SHP77 (cell line): ENCODE measurements at regions not wholly inside any gene's neighbourhood (a gene's known extent, or its start where the extent isn't known, plus 50 kb on each side); places are given as distances from the start of the nearest gene placed in this dataset.

ENCODE experiments used
- DNase-seq, 2 experiments: peaks; one replicate each; lab custom pipeline; 2025; lab: John Stamatoyannopoulos, UW

- DNase-seq = peak; percentile 14 to 54
Measured at GRCh38 chr16:6377956-6378355, 954.7 kb upstream of the RBFOX1 start.

DNA sequence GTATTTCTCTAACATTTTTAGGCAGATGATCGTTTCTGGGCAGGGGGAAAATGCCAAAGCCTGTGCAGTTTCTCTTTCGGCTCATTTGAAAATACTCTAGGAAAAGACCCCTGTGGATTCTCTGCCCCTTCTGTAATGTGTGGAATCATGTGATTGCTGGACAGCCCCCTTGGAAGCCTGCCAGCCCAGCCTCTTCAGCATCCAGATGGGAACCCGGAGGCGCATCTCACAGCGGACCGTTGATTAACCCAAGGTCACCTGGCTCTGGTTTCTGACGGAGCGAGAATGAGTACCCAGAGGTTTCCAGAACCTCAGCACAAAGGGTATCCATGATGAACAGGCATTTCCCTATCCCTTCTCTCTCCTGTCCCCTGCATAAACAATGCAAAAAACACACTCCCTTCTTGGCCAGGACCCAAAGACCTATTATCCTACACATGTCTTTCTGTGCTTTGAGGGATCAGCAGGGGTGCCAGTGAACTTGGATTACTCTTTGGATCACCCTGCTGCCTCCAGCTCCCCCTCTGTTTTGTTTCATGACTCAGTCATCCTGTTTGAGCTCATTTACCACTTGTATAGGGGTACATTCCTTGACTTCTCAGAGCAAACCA lies 957.1 kb upstream of the RBFOX1 start:
- peak in 1 of 2 experiments; percentile 28 for DNase-seq

GRCh38 chr16:6374821-6375220 lies 957.8 kb upstream of the RBFOX1 start:
- DNase-seq = no peak

GRCh38 chr16:6364846-6365245 lies 967.8 kb upstream of the RBFOX1 start:
- DNase-seq = no peak

- no peak for DNase-seq
Measured at GRCh38 chr16:6363896-6364607, 968.6 kb upstream of the RBFOX1 start.

DNA sequence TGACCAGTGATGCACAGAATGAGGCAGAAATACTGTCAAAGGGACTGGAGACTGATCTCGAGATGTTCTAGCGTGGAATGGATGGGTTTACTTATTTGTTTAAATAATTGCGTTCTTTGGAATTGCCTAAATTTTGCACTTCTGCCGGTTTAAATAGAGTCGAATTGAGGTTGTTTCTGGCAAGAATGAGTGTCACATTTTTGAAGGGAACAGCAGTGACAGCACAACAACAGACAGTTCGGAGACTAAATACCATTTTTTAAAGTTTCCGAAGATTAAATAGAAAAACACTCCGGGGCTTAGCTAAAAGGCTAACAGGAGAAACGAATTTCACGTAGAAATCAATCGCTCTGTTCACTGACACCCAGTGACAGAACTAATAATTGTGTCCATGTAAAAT lies 969.2 kb upstream of the RBFOX1 start:
- DNase-seq = no peak

DNA sequence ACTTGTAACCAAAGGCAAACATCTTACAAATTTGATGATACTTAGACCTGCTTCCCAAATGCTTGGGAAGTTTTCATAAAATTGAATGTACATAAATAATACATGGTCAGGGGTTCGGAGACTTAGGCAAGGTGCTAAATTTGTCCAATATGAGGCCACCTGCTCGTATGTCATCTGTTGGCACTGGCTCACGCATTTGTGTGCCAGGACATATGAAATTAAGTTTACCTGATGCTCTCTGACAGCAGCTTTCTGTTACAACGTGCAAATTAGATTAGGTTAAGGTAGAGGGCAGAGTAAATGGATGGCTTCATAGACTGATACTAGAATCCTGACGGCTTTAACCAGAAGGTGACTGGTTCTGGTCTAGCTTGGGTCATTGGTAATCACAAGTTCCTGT lies 970.3 kb upstream of the RBFOX1 start:
- no peak for DNase-seq

DNA sequence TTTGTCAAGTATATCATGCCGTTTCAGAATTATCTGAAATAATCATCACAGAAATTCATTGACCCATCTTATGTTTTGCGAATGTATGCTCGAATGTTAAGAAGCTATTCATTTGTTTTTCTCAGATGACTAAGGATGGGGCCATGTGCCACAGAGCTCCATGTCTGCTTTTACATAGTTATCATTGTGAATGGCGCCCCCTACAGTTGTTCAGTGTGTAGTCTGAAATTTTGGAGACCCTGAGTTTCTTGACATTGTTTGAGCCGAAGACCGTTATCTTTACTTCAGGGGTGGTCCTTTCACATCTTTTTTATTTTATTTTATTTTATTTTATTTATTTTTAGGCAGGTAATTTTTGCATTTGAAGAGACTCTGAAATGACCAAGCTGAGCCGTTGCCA lies 972.0 kb upstream of the RBFOX1 start:
- DNase-seq = no peak

DNA sequence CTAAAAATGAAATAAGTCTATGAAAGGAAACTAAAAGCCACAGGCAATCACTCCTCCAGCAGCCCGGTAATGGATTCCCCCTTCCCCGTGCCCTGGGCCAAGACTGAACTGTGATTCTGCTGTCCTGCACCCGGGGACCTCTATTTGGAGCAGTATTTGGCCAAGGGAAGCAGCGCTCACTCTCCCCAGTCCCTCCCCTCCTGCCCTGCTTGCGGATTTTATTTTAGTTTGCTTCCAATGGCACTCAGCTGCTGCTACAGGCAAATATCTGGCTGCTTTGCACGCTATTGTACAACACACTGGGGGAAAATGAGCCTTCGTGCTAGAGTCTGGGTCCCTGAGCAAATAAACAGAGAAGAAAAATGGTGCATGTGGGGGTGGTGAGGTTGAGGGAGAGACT lies 975.7 kb upstream of the RBFOX1 start:
- DNase-seq = no peak

DNA sequence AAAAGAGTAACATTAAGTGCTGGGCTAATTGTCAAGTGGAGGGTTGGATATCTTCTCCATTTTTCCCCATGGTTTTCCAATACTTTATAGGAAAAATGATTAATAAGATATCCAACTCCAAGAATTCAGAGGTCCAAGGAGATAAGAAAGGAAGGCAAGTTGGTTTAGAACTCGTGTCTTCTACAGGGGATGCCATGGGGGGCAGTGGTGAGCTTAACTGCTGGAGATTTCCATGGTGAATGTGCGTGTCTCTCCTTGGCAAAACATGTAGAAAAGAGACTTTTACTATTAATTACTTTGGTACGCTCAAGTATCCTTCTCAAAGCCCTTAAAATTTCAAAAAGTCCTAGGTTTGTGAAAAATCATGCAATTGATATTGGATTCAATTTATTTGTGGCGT lies 982.9 kb upstream of the RBFOX1 start:
- no peak for DNase-seq

GRCh38 chr16:6345090-6345489 lies 987.6 kb upstream of the RBFOX1 start:
- no peak for DNase-seq

GRCh38 chr16:6343157-6343556 lies 989.5 kb upstream of the RBFOX1 start:
- no peak for DNase-seq

- DNase-seq = no peak
Measured at GRCh38 chr16:6341981-6342380, 990.7 kb upstream of the RBFOX1 start.

DNA sequence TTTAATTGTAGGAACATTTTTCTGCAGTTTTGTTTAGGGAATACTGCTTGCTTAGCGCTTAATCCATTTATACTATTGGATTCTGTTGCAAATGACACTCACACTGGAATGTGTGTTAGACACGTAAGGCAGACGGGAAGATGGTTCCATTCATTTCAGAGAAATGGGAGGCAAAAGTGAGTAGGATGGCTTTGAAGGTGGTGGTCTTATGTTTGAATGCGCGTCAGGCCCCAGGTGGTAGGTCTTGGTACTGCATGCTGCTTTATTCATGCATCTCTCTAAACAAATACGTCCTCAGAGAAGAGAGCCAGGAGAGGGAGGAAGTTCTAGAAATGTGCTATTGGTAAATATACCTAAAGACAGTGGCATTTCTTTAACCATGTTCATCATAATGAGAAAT lies 997.6 kb upstream of the RBFOX1 start:
- DNase-seq = peak in 1 of 2 experiments; percentile 10

- no peak for DNase-seq
Measured at GRCh38 chr16:6331770-6332169, 1000.9 kb upstream of the RBFOX1 start.

GRCh38 chr16:6317934-6318333 lies 1014.7 kb upstream of the RBFOX1 start:
- DNase-seq = no peak

DNA sequence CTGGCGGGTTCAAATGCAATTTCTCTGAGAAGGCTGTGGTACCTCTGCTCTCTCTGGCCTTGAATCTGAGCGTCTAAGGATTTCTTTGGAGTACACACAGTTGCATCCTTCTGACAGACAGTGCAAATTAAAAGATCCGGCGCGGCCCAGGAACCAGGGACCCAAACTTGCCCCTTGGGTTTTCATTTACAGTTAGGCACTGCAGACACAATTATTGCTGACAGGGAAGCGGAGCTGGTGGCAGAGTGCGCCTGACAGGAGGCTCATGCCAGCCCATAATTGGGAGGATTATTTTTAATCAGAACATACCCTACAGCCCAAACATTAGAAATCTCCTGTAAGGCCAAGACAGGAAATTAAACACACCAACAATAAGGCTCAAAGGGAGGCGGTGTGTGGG lies 1023.4 kb upstream of the RBFOX1 start:
- no peak for DNase-seq

DNA sequence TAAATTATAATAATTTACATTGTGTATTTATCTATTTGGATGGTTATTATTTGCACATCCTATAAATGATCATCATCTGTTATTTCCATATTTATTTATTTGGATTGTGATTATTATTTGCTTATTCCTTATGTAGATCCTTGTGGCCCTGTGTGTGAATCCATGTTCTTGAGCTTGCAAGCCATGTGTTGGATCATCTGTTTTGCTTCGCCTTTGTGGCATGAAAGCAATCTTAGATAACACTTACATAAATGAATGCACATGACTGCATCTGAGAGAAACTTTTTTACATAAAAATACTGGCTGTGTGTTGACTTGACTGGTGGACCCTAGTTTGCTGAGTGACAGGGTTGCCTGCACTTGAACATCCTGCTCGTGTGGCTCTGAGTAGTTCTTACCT lies 1024.5 kb upstream of the RBFOX1 start:
- no peak for DNase-seq

DNA sequence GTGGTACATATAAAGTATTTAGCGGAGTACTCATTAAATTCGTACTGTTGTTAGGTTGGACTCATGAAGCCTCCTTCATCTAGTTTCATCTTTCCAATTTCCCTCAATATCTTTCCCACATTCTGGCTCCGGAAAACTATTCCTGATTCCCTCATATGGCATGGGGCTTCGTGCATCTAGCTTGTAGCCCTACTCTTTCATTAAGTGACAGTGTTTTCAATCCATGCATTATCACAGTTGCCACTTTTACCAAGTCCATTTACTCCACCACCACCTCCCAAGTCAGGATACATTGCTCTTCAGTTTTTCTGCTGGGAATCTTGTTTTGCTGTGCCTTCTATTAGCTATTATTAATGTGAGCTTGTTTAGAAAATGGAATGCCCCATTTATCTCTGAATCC lies 1032.1 kb upstream of the RBFOX1 start:
- DNase-seq = no peak

DNA sequence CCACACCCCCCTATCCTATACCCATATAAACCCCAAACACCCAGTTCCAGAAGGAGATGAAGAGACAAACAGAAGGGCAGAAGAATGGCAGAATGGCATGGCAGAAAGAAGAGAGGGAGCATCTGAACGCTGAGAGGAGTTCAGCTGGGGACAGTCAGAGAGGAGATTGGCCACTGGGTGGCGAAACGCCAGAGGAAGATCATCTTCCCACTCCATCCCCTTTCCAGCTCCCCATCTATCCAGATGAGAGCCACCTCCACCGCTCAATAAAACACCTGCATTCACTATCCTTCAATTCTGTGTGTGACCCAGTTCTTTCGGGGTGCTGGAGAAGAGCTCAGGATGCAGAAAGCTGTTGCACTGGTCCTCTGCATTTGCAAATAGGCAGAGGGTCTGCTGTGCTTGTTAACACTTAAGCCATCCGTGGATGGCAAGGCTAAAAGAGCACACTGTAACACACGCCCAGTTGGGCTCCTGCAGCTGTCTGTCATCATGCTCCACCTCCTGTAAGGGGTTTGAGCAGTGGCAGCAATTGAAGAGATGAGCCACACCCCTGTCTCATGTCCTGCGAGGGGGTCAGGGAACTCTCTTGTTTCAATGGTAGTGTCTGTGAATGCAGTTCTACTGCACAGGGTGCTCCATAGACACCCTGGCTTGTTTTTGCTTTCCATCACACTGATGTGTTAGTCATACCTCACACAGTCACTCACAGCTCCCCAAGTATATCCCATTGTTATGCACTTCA lies 1034.8 kb upstream of the RBFOX1 start:
- no peak for DNase-seq

DNA sequence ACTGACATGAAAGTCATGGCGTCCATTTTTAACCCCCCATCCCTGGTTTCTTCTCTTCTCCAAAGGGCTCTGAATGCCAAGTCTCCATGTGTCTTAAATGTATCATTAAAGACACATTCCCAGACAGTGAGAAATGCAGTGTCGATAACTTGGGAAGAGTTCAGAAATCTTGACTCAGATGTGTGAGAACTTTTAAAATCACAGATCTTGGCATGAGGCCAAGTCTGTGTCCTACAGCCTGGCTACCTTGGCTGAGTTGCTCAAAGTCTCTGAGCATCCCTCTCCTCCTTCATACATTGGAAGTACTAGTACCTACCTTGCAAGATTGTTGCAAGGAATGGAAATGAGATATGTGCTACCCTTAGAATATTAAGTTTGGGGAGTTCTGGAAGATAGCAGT lies 1046.5 kb upstream of the RBFOX1 start:
- no peak for DNase-seq

DNA sequence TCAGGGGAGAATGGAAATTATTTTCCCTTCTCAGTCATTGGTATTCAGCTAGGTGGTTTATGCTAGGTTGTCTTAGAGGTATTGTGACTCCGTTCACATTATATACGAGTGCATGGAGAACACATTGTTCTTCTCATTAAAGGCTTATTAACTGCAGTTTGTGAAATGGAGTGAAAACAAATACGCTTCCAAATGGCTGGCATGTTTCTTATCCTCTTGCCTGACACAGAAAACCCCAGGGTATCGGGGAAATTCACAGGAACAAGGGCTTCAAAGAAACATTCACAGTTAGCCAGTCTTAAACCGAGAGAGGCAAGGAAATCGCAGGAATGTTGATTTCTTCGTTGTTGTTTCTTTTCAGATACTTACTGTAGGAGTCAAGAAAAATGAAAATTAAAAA lies 1047.9 kb upstream of the RBFOX1 start:
- no peak for DNase-seq

GRCh38 chr16:6281994-6282393 lies 1050.7 kb upstream of the RBFOX1 start:
- DNase-seq = no peak
